ENCODE measurements at regions not wholly inside any gene's neighbourhood (a gene's known extent, or its start where the extent isn't known, plus 50 kb on each side); places are given as distances from the start of the nearest gene placed in this dataset.

DNA sequence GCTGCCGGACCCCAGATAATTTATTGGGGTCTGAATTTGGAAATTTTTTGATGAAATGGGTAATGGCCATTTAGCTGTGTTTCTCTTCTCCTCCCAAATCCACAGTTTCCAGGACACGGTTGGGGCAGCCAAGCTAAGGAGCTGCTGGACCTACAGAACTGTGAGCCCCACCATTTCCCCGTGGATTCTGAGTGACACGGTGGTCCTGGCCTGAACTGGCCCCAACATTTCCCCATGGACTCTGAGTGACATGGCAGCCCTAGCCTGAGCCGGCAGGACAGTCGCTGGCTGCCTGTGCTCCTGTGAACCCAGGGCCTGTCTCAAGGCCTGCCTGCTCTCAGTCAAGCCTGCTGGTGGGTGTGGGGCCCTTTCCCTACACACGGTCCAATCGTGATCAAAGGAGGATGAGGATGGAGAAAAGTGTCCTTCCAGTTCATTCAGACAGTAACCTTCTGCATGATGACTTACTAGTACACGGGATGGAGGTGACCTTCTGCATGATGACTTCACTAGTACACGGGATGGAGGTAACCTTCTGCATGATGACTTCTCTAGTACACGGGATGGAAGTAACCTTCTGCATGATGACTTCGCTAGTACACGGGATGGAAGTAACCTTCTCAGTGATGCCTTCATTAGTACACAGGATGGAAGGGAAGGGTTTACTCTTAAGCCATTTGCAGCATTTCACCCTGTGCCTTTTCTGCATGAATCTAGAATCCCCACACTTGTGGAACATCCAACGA lies 359.9 kb downstream of the GLRX3 start:
- Mint-ChIP-seq H3K36me3 (ENCODE audit: low read depth) (no peaks in the 10 kb centered on the region), H3K27ac (no peak overlapping the region), H3K27me3 (no peaks in the 10 kb centered on the region), H3K9me3 (peaks cover 6% of the 10 kb centered on the region), H3K4me3 (no peak overlapping the region), H3K4me1 (no peaks in the 10 kb centered on the region)
- ChIA-PET POLR2A (no interaction called here), CTCF (no interaction called here)
- DNase-seq = no peak

DNA sequence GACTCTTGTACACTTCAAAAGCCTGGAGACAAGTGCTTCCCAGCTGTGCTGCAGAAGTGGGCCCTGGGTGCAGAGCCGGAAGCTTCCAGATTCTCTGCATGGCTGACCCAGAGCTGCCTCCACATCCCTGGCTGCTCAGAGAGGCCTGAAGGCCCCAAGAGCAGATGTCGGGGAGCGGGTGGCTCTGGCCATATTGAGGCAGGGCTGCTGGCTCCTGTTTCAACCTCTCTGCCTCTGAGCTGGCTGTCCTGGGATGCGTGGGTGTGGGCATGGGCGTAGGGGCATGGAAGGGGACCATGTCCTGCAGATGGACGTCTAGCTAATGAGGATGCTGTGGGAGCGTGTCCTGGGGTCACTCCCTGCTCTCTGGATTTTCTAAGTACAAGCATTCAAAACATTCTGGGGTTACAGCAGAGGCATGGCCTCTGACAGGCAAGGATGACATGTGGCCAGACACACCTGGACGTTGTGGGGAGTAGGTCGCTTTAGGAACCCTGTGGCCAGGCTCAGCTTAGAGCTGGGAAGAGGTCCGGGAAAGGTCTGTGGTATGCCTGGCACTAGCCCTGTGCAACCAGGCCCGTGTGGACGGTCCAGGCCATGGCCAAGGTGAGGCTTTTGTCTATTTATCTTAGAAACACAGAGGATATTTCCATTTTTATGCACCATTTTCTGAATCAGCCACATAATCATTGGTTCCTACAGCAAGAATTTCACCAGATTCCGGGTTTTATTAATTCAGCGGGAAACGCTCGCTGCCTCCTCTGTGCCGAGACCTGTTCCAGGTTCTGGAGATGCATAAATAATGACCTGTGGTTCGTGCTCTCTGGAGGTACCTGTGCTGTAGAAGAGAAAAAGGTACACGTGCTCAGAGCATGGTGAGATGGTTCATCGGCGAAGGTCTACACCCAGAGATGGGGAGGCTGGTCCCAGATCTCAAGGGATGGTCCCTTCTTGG lies 361.1 kb downstream of the GLRX3 start:
- no peaks in the 10 kb centered on the region for H3K4me1 Mint-ChIP-seq
- H3K36me3 Mint-ChIP-seq (ENCODE audit: low read depth) = no peaks in the 10 kb centered on the region
- H3K9me3 Mint-ChIP-seq = peaks cover 6% of the 10 kb centered on the region
- no peak overlapping the region for H3K27ac Mint-ChIP-seq
- H3K4me3 Mint-ChIP-seq = no peak overlapping the region
- ChIA-PET CTCF (no interaction called here), POLR2A (no interaction called here)
- DNase-seq = no peak
- no peaks in the 10 kb centered on the region for H3K27me3 Mint-ChIP-seq

DNA sequence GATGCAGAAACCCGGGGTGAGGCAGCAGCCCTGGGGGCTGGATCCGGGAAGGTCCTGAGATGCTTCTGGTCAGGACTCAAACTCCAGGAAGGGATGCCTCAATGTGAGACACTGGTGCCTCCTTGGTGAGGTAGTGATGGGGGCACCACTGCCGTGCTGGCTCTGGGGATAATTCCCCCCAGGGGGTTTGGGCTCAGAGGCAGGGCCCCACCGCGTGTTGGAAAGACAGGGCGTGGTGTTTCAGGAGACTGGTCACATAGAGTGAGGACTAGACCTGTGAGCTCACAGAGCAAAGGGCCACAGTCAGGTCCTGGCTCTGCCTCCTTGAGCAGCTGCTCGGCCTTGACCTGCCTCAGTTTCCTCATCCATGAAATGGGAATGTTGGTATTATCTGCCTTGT lies 361.9 kb downstream of the GLRX3 start:
- no peaks in the 10 kb centered on the region for H3K4me1 Mint-ChIP-seq
- no peaks in the 10 kb centered on the region for H3K36me3 Mint-ChIP-seq (ENCODE audit: low read depth)
- peaks cover 6% of the 10 kb centered on the region for H3K9me3 Mint-ChIP-seq
- no peak for DNase-seq
- CTCF ChIA-PET = no interaction called here
- no peak overlapping the region for H3K4me3 Mint-ChIP-seq
- H3K27ac Mint-ChIP-seq = no peak overlapping the region
- no peaks in the 10 kb centered on the region for H3K27me3 Mint-ChIP-seq
- POLR2A ChIA-PET = no interaction called here

DNA sequence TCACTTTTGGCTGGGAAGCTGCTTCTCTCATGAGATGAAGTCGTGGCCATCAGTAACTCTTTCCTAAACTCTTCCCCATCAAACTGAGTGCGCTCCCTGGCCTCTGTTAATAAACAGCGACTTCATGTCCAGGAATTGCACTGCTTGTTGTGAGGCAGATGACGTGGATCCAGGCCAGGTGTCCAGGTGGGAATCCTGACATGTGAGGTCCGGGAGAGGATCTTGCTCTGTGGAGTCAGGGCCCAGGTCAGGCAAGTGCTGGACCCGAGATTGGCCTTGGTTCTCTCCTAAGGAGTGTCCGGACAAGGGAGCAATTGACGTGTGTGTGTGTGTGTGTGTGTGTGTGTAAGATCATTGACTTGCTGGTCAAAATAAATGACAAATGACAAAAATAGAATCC lies 362.7 kb downstream of the GLRX3 start:
- no peak overlapping the region for H3K4me3 Mint-ChIP-seq

DNA sequence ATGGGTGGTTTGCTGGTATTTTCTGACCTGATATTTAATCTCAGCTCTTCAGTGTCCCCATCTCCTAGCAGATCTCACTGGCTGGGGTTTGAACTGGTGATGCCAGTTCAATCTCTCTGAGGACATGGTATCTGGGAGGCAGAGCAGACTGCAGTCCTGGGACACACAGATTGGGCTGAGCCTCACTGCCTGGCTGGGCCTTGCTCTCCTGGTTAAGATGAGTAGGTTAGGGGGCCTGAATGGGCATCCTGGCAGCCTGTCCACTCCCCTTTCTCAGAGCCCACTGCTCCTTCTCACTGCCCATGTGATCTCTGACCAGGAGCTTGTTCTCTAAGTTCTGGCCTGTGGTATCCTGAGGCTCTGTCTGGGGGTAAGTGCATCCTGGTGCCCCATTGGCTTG lies 363.4 kb downstream of the GLRX3 start:
- Mint-ChIP-seq H3K4me1 (no peaks in the 10 kb centered on the region), H3K36me3 (ENCODE audit: low read depth) (no peaks in the 10 kb centered on the region), H3K4me3 (no peak overlapping the region), H3K27me3 (no peaks in the 10 kb centered on the region), H3K27ac (no peak overlapping the region), H3K9me3 (peaks cover 6% of the 10 kb centered on the region)
- POLR2A ChIA-PET = no interaction called here
- no peak for DNase-seq
- CTCF ChIA-PET = no interaction called here

More for the DNA sequence above, 362.7 kb downstream of the GLRX3 start:
- H3K27ac Mint-ChIP-seq = no peak overlapping the region
- no peak for DNase-seq
- ChIA-PET CTCF (no interaction called here), POLR2A (no interaction called here)
- H3K4me1 Mint-ChIP-seq = no peaks in the 10 kb centered on the region
- no peaks in the 10 kb centered on the region for H3K27me3 Mint-ChIP-seq
- no peaks in the 10 kb centered on the region for H3K36me3 Mint-ChIP-seq (ENCODE audit: low read depth)
- H3K9me3 Mint-ChIP-seq = peaks cover 6% of the 10 kb centered on the region

DNA sequence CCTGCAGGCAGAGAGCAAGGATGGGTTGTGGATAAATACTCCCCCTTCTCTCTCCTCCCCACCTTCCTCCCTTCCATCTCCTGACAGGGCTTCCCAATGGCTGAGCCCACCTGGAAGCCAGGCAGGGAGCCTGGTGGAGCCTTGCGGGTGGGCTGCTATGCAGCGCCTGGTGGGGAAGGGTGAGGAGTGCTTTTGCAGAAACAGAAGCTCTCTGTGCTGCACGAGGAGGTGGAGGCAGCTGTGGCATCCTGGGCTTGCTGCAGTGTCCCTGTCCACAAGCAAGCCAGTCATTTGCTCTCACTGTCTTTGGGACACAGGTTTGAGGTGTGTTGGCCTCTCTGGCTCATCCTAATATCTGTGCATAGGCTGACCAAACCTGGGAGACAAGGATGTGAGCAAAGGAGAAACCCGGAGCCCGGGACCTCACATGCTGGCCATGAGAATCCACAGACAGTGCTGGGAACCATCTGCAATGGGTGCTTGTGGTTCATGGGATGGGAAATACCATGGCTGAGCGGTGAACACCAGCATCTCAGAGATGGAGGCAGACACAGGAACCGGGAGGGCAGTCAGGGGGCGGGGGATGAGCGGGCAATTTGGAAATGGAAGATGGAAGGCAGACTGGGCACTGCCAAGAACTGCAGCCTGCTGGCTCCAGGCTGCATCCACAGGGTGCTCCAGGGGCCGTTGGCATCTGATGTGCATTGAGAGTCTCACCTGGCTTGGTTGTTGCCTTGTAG lies 364.2 kb downstream of the GLRX3 start:
- peaks cover 6% of the 10 kb centered on the region for H3K9me3 Mint-ChIP-seq
- H3K27me3 Mint-ChIP-seq = no peaks in the 10 kb centered on the region
- H3K4me3 Mint-ChIP-seq = no peak overlapping the region
- ChIA-PET CTCF (no interaction called here), POLR2A (no interaction called here)
- H3K4me1 Mint-ChIP-seq = no peaks in the 10 kb centered on the region
- no peak for DNase-seq
- H3K27ac Mint-ChIP-seq = no peak overlapping the region
- no peaks in the 10 kb centered on the region for H3K36me3 Mint-ChIP-seq (ENCODE audit: low read depth)

DNA sequence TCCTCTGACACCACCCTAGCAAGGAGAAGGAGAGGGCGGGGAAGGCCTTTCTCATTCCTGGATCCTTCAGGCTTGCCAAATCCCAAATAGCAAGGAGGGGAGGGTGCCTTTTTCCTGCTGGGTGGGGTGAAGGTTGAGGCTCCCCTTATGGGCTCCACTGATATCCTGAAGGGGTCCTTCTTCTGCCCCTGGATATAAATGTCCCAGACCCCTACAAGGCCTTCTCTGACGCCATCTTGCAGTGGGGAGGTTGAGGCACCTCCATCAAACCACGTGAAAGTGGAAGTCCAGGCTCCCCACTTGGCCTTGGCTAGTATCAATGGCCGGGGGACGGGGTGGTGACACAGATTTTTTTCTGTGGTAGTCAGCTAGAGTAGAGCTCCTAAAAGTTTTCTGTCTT lies 371.3 kb downstream of the GLRX3 start:
- Mint-ChIP-seq H3K27me3 (no peaks in the 10 kb centered on the region), H3K27ac (no peak overlapping the region), H3K4me3 (no peak overlapping the region), H3K9me3 (no peaks in the 10 kb centered on the region), H3K4me1 (no peaks in the 10 kb centered on the region), H3K36me3 (ENCODE audit: low read depth) (no peaks in the 10 kb centered on the region)
- ChIA-PET CTCF (no interaction called here), POLR2A (no interaction called here)
- no peak for DNase-seq

DNA sequence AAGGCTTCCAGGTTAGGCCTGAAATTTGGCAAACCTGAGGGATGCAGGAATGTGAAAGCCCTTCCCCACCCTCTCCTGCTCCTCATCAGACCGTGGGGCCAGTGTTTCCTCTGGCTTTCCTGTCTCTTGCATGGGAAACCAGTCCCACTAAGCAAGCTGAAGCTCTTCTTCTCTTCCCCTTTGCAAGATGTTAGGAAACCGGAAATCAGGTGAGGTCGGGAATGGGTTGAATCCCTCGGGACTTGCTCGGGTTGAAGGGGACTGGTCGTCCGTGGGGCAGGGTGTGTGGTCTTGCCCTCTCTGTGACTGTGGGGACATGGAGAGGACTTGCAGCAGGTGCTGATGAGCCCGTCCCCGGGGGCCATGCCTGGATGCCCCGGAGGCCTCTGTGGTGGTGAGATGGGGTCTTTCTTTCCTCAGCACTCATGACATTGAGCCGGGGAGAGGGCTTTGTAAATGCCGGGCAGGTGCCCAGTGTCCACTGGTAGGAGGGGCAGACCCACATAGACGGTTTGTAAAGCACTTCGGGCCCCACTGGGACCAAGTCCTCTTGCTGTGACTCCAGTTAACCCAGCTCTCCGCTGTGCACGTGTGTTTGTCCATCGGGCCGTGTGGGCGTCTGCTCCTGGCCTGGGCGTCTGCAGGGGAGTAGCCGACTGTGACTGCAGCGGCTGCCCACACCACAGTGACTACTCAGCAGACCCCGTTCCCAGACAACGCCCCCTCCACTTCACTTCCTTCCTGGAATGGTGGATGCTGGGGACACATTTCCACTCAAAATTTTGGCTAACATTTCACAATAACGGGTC lies 373.9 kb downstream of the GLRX3 start:
- Mint-ChIP-seq H3K27ac (no peak overlapping the region), H3K36me3 (ENCODE audit: low read depth) (no peaks in the 10 kb centered on the region), H3K27me3 (no peaks in the 10 kb centered on the region), H3K9me3 (no peaks in the 10 kb centered on the region), H3K4me1 (no peaks in the 10 kb centered on the region), H3K4me3 (no peak overlapping the region)
- no peak for DNase-seq
- ChIA-PET POLR2A (no interaction called here), CTCF (no interaction called here)

DNA sequence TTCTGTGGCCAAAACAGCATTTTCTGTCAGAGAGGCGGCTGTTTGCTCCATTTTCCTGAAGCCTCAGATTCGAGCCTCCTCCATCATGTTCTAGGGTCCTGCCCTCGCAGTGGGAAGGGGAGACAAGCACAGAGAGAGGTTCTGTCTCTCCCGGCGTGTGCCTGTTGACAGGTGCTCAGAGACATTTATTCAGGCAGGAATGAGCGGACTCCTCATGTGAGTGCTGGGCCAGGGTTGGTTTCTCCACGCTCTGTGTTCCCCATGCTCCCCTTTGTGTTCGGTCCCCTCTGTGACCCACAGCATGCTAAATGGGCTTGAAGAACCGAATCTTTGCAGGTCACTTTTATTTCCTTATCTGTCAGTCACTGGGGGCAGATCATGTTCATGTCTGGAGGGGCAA lies 374.6 kb downstream of the GLRX3 start:
- no peaks in the 10 kb centered on the region for H3K27me3 Mint-ChIP-seq
- POLR2A ChIA-PET = no interaction called here
- no peaks in the 10 kb centered on the region for H3K4me1 Mint-ChIP-seq
- H3K9me3 Mint-ChIP-seq = no peaks in the 10 kb centered on the region
- H3K4me3 Mint-ChIP-seq = no peak overlapping the region
- CTCF ChIA-PET = no interaction called here
- H3K27ac Mint-ChIP-seq = no peak overlapping the region
- H3K36me3 Mint-ChIP-seq (ENCODE audit: low read depth) = no peaks in the 10 kb centered on the region
- DNase-seq = no peak

DNA sequence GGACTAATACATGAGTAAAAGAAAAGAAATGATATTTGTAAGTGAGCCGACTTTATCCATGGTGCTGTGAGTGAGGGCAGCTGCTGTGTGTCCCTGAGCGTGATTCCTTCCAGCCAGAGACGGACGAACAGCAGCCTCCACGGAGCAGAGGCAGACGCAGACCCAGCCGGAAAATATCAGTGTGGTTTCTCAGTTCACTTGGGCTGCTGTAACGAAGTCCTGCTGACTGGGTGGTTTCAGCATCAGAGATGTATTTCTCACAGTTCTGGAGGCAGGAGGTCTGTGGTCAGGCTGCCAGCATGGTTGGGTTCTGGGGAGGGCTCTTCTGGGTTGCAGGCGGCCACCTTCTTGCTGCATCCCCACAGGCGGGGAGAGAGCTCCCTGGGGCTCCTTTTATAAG lies 375.6 kb downstream of the GLRX3 start:
- ChIA-PET CTCF (no interaction called here), POLR2A (no interaction called here)
- H3K36me3 Mint-ChIP-seq (ENCODE audit: low read depth) = no peaks in the 10 kb centered on the region
- no peak for DNase-seq
- H3K27ac Mint-ChIP-seq = no peak overlapping the region
- no peaks in the 10 kb centered on the region for H3K27me3 Mint-ChIP-seq
- H3K9me3 Mint-ChIP-seq = no peaks in the 10 kb centered on the region
- no peak overlapping the region for H3K4me3 Mint-ChIP-seq
- H3K4me1 Mint-ChIP-seq = no peaks in the 10 kb centered on the region

DNA sequence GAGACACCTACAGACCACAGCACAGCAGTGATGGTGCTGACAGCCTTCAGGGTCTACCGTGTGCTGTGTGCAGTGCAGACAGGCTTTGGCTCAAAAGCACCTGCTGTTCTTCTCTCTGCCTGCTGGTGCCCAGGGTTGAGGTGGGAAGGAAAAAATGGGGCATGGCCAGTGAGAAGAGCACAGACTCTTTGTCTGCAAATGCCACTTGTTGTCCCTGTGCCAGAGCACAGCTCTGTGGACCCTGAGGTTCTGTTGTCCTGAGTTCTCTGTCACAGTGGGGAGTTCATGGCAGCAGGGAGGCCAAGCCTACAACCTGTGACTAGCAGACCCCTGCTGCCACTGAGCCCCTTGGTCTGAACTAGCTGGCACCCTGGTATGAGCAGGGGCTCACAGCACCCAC lies 376.7 kb downstream of the GLRX3 start:
- DNase-seq = no peak
- ChIA-PET POLR2A (no interaction called here), CTCF (no interaction called here)
- Mint-ChIP-seq H3K27ac (no peak overlapping the region), H3K27me3 (no peaks in the 10 kb centered on the region), H3K9me3 (peaks cover 3% of the 10 kb centered on the region), H3K4me3 (no peak overlapping the region), H3K4me1 (no peaks in the 10 kb centered on the region), H3K36me3 (ENCODE audit: low read depth) (no peaks in the 10 kb centered on the region)

DNA sequence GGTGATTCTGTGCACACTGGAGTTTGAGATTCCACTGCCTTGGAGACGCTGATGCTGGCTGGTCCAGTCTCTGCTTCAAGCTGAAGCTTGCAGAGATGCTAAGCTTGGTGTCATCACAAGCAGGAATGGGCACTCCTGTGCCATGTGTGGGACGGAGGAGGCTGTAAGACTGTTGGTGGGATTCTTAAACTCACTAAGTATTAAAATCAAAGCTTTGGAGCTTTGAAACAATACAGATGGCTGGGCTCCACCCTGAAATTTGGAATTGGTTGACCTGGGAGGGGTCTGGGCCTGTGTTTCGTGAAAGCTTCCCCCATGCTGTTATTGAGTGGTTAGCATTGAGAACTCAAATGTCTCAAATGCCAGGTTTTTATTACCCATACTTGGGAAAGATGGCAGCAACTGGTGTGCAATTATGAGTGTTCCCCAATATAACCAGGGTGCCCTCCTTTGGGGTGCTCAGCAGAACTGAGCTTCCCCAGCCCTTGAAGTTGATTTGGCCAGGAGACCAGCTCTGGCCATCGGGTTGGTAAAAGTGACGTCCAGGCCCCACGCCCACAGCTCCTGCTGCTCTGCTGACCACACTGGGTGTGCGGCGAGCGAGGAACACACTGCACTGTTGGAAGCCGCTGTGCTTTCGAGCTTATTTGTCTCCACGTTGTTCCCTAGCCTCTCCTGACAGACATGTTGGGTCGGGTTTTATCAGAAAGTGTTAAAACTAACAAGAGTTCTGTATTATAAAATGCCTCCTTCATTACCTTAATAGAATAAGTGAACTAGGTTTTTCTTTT lies 377.7 kb downstream of the GLRX3 start:
- POLR2A ChIA-PET = no interaction called here
- DNase-seq = no peak
- no peak overlapping the region for H3K4me3 Mint-ChIP-seq
- H3K36me3 Mint-ChIP-seq (ENCODE audit: low read depth) = no peaks in the 10 kb centered on the region
- H3K4me1 Mint-ChIP-seq = no peaks in the 10 kb centered on the region
- no peak overlapping the region for H3K27ac Mint-ChIP-seq
- peaks cover 3% of the 10 kb centered on the region for H3K9me3 Mint-ChIP-seq
- H3K27me3 Mint-ChIP-seq = no peaks in the 10 kb centered on the region
- CTCF ChIA-PET = no interaction called here
